ENCODE measurements at regions not wholly inside any gene's neighbourhood (a gene's known extent, or its start where the extent isn't known, plus 50 kb on each side); places are given as distances from the start of the nearest gene placed in this dataset.

DNA sequence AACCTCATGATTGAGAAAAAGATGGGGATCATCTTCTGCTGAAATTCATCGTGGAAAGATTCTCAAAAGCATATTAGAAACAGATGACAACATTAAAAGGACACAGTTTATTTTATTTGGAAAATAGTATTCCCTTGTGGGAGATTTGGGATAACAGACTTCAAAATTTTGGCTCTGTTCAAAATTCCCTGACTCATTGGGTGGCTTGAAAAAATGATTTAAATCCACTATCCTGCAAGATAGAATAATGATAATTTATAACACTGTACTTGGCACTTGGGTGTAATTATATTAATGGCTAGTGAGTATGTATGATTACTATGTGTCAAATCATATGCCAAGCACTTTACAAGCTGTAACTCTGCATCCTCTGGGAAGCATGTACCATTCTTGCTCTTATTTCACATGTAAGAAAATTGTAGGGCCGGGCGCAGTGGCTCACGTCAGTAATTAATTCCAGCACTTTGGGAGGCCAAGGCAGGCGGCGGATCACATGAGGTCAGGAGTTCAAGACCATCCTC lies 128.8 kb downstream of the LMNTD1 start:
- Histone ChIP-seq H3K36me3 (no peaks in the 10 kb centered on the region), H3K27ac (peak overlapping the region in 1 of 12 donors; percentile 21), H3K4me1 (peaks cover 0 to 11% (median 0%) of the 10 kb centered on the region in 12 donors), H3K9me3 (no peaks in the 10 kb centered on the region), H3K27me3 (no peaks in the 10 kb centered on the region), H3K4me3 (no peak overlapping the region)
- intact Hi-C loops (cut with DNase I): no loop called here
- 58 to 80% (median 73%) methylated on average over 6 of the region's 6 CpGs for WGBS, 4 donors
- TF ChIP-seq POLR2A (IDR thresholded peaks at IDR 0.05): no peak
- TF ChIP-seq, protein P1, sequence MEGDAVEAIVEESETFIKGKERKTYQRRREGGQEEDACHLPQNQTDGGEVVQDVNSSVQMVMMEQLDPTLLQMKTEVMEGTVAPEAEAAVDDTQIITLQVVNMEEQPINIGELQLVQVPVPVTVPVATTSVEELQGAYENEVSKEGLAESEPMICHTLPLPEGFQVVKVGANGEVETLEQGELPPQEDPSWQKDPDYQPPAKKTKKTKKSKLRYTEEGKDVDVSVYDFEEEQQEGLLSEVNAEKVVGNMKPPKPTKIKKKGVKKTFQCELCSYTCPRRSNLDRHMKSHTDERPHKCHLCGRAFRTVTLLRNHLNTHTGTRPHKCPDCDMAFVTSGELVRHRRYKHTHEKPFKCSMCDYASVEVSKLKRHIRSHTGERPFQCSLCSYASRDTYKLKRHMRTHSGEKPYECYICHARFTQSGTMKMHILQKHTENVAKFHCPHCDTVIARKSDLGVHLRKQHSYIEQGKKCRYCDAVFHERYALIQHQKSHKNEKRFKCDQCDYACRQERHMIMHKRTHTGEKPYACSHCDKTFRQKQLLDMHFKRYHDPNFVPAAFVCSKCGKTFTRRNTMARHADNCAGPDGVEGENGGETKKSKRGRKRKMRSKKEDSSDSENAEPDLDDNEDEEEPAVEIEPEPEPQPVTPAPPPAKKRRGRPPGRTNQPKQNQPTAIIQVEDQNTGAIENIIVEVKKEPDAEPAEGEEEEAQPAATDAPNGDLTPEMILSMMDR (IDR thresholded peaks at IDR 0.05): no peak
- peak in 1 of 4 donors; percentile 33 for ATAC-seq
- DNase-seq: no peak

DNA sequence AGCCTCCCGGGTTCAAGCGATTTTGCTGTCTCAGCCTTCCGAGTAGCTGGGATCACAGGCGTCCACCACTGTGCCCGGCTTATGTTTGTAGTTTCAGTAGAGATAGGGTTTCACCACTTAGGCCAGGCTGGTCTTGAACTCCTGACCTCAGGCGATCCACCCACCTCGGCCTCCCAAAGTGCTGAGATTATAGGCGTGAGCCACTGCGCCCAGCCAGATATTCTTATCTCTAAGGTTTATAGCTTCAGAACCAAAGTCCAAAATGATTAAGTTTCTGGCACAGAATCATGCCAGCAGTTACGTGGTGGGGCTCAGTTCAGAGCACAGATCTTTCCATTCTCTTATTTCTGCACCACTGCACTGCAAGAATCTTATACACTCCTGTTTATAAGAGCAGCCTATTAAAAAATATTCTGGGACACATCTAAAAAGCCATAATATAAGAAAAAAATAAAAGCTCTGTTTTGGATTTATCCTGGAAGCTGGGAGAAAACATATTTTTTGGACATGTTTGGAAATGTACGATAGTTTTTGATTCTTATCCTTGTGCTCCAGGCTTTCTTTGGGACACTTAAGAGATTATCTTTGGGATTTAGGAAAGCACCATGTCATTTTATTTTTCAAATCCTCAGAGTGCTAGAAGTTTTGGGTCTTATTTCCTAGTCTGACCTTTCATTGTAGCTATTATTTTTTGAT lies 129.6 kb downstream of the LMNTD1 start:
- WGBS, 4 donors: 59 to 66% (median 63%) methylated on average over 11 of the region's 11 CpGs
- DNase-seq (no peak), ATAC-seq (peak in 1 of 4 donors; percentile 29)
- no peaks in the 10 kb centered on the region for H3K27me3 ChIP-seq
- no peaks in the 10 kb centered on the region for H3K9me3 ChIP-seq
- H3K4me1 ChIP-seq: peaks cover 0 to 11% (median 0%) of the 10 kb centered on the region in 12 donors
- no peaks in the 10 kb centered on the region for H3K36me3 ChIP-seq
- TF ChIP-seq POLR2A (IDR thresholded peaks at IDR 0.05): no peak
- TF ChIP-seq, protein P1 (IDR thresholded peaks at IDR 0.05): no peak
- peak overlapping the region in 1 of 12 donors; percentile 21 for H3K27ac ChIP-seq
- no peak overlapping the region for H3K4me3 ChIP-seq
- intact Hi-C loops (cut with DNase I): no loop called here

DNA sequence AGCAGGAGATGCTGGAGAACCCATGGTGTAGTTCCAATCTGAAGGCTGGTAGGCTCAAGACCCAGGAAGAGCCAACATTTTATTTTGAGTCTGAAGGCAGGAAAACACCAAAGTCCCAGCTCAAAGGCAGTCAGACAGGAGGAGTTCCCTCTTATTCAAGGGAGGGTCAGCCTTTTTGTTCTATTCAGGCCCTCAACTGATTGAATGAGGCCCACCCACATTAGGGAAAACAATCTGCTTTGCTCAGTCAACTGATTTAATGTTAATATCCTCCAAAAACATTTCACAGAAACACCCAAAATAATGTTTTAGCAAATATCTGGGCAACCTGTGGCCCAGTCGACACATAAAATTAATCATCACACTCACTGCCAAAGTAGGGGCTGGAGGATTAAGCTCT lies 130.8 kb downstream of the LMNTD1 start:
- Histone ChIP-seq H3K4me3 (no peak overlapping the region), H3K4me1 (peaks cover 0 to 11% (median 0%) of the 10 kb centered on the region in 12 donors), H3K27me3 (no peaks in the 10 kb centered on the region), H3K36me3 (no peaks in the 10 kb centered on the region), H3K27ac (no peak overlapping the region), H3K9me3 (no peaks in the 10 kb centered on the region)
- TF ChIP-seq POLR2A (IDR thresholded peaks at IDR 0.05): no peak
- TF ChIP-seq, protein P1 (IDR thresholded peaks at IDR 0.05): no peak
- 78 to 96% (median 91%) methylated on average over 1 of the region's 1 CpG for WGBS, 4 donors
- intact Hi-C loops (cut with DNase I): no loop called here
- DNase-seq (no peak), ATAC-seq (no peak)

- no peak for ATAC-seq
- Histone ChIP-seq H3K4me3 (no peak overlapping the region), H3K4me1 (peaks cover 0 to 11% (median 0%) of the 10 kb centered on the region in 12 donors), H3K9me3 (no peaks in the 10 kb centered on the region), H3K27ac (no peak overlapping the region), H3K36me3 (no peaks in the 10 kb centered on the region), H3K27me3 (no peaks in the 10 kb centered on the region)
- 90 to 98% (median 97%) methylated on average over 2 of the region's 2 CpGs for WGBS, 4 donors
- DNase-seq: no peak
- intact Hi-C loops (cut with DNase I): no loop called here
- TF ChIP-seq POLR2A (IDR thresholded peaks at IDR 0.05): no peak
These were observed 131.4 kb downstream of the LMNTD1 start for GRCh38 chr12:25421651-25422167.
